A549 (cell line): ENCODE measurements at regions not wholly inside any gene's neighbourhood (a gene's known extent, or its start where the extent isn't known, plus 50 kb on each side); places are given as distances from the start of the nearest gene placed in this dataset.

Experiments
- CTCF ChIP-seq: fragments of >200 bp; sonication (Bioruptor Twin); formaldehyde crosslinking; IDR thresholded peaks from 3 replicates; pipeline ENCODE4 v1.5.1; 2016
- EHMT2 ChIP-seq: fragments of 200-600 bp; sonication (generic); IDR thresholded peaks from 2 replicates; pipeline ENCODE4 v1.6.1; 2016; ENCODE audit warnings: antibody characterized with exemption, low read depth, mild to moderate bottlenecking, moderate library complexity
- FOSB ChIP-seq: fragments of 250-450 bp; sonication (Bioruptor Pico); IDR thresholded peaks from 2 replicates; pipeline ENCODE4 v1.5.0; 2020; ENCODE audit warnings: mild to moderate bottlenecking, moderate library complexity
- MAX ChIP-seq: IDR thresholded peaks from 2 replicates; pipeline ENCODE4 v1.6.1; 2012
- MAZ ChIP-seq: fragments of 150-350 bp; IDR thresholded peaks from 2 replicates; pipeline ENCODE4 v1.6.1; 2014; ENCODE audit warnings: antibody characterized with exemption, low read depth, low read length, borderline replicate concordance
- MYC ChIP-seq: IDR thresholded peaks from 2 replicates; pipeline ENCODE4 v1.6.1; 2012; ENCODE audit warnings: mild to moderate bottlenecking, inconsistent platforms, low read length, improper control_type of control experiment, borderline replicate concordance
- PBX3 ChIP-seq: IDR thresholded peaks from 2 replicates; pipeline ENCODE4 v1.6.1; 2012
- POLR2A ChIP-seq: IDR thresholded peaks from 2 replicates; pipeline ENCODE4 v1.6.1; 2012; ENCODE audit warnings: mild to moderate bottlenecking, low read length
- RAD21 ChIP-seq, 2 experiments: fragments of >200 bp in 1 of 2; sonication (Bioruptor Twin) in 1 of 2; formaldehyde crosslinking in 1 of 2; IDR thresholded peaks in 1 of 2; conservative IDR thresholded peaks in 1 of 2; 2 replicates in 1 of 2; 3 replicates in 1 of 2; pipeline ENCODE4 v1.6.1; 2012 to 2018; ENCODE audit warnings: inconsistent platforms in 1 of 2
- REST ChIP-seq: fragments of 200-600 bp; sonication (generic); IDR thresholded peaks from 2 replicates; pipeline ENCODE4 v1.6.1; 2016; ENCODE audit warnings: antibody characterized with exemption, mild to moderate bottlenecking, moderate library complexity
- SMC3 ChIP-seq: fragments of >200 bp; sonication (Bioruptor Twin); formaldehyde crosslinking; IDR thresholded peaks from 3 replicates; pipeline ENCODE4 v1.6.1; 2018; ENCODE audit warnings: inconsistent platforms

- TF ChIP-seq CTCF (no peak), POLR2A (no peak), MYC (no peak), EHMT2 (no peak), FOSB (CRISPR knock-in tag) (no peak), SMC3 (no peak), REST (no peak), RAD21 (conservative IDR thresholded peaks at IDR 0.05 in 1 of 2, IDR thresholded peaks at IDR 0.05 in 1 of 2) (no peak), MAZ (no peak), PBX3 (no peak), MAX (no peak)
These were observed 226.4 kb downstream of the COG6 start for GRCh38 chr13:39881887-39882286.
